ENCODE measurements at regions not wholly inside any gene's neighbourhood (a gene's known extent, or its start where the extent isn't known, plus 50 kb on each side); places are given as distances from the start of the nearest gene placed in this dataset.

- H3K4me1 ChIP-seq, result no peaks in the 10 kb centered on the region
- DNase-seq, result no peak
- H3K27me3 ChIP-seq, result no peaks in the 10 kb centered on the region
- TF ChIP-seq POLR2A (IDR thresholded peaks at IDR 0.05), result no peak
- TF ChIP-seq CTCF (IDR thresholded peaks at IDR 0.05), result no peak
- H3K4me3 ChIP-seq, result no peak overlapping the region
- H3K27ac ChIP-seq, result no peak overlapping the region
- no peaks in the 10 kb centered on the region for H3K9me3 ChIP-seq
- intact Hi-C loops (cut with DNase I), result no loop called here
- H3K36me3 ChIP-seq, result no peaks in the 10 kb centered on the region
- WGBS, 2 donors, result 39 to 56% methylated on average over 5 of the region's 5 CpGs
These were observed 70.7 kb downstream of the CETN3 start for GRCh38 chr5:90338712-90339372.

- Histone ChIP-seq H3K4me1 (no peaks in the 10 kb centered on the region), H3K27ac (no peak overlapping the region), H3K36me3 (no peaks in the 10 kb centered on the region), H3K27me3 (no peaks in the 10 kb centered on the region), H3K9me3 (no peaks in the 10 kb centered on the region), H3K4me3 (no peak overlapping the region)
- intact Hi-C loops (cut with DNase I), result no loop called here
- DNase-seq, result no peak
- TF ChIP-seq CTCF (IDR thresholded peaks at IDR 0.05), result no peak
- TF ChIP-seq POLR2A (IDR thresholded peaks at IDR 0.05), result no peak
- WGBS, 2 donors, result 63 to 68% methylated on average over 5 of the region's 5 CpGs
These were observed 72.0 kb downstream of the CETN3 start for GRCh38 chr5:90337449-90338052.

- TF ChIP-seq POLR2A (IDR thresholded peaks at IDR 0.05) (no peak), CTCF (IDR thresholded peaks at IDR 0.05) (no peak)
- no peak overlapping the region for H3K4me3 ChIP-seq
These were observed 72.8 kb downstream of the CETN3 start for GRCh38 chr5:90336752-90337151.

GRCh38 chr5:90334741-90335140 lies 74.8 kb downstream of the CETN3 start:
- H3K4me3 ChIP-seq, result no peak overlapping the region
- H3K36me3 ChIP-seq, result no peaks in the 10 kb centered on the region
- WGBS, 2 donors, result 20 to 29% methylated on average over 1 of the region's 1 CpG
- H3K9me3 ChIP-seq, result no peaks in the 10 kb centered on the region
- H3K27me3 ChIP-seq, result no peaks in the 10 kb centered on the region
- DNase-seq, result no peak
- intact Hi-C loops (cut with DNase I), result no loop called here
- H3K4me1 ChIP-seq, result no peaks in the 10 kb centered on the region
- TF ChIP-seq CTCF (IDR thresholded peaks at IDR 0.05), result no peak
- no peak for TF ChIP-seq POLR2A (IDR thresholded peaks at IDR 0.05)
- no peak overlapping the region for H3K27ac ChIP-seq

More at GRCh38 chr5:90336752-90337151, 72.8 kb downstream of the CETN3 start:
- no peak for DNase-seq
- intact Hi-C loops (cut with DNase I), result no loop called here
- Histone ChIP-seq H3K36me3 (no peaks in the 10 kb centered on the region), H3K27me3 (no peaks in the 10 kb centered on the region), H3K9me3 (no peaks in the 10 kb centered on the region), H3K27ac (no peak overlapping the region), H3K4me1 (no peaks in the 10 kb centered on the region)

- Histone ChIP-seq H3K4me1 (no peaks in the 10 kb centered on the region), H3K4me3 (no peak overlapping the region), H3K9me3 (no peaks in the 10 kb centered on the region), H3K27me3 (no peaks in the 10 kb centered on the region), H3K36me3 (no peaks in the 10 kb centered on the region), H3K27ac (no peak overlapping the region)
- DNase-seq, result no peak
- TF ChIP-seq POLR2A (IDR thresholded peaks at IDR 0.05), result no peak
- no peak for TF ChIP-seq CTCF (IDR thresholded peaks at IDR 0.05)
- intact Hi-C loops (cut with DNase I), result no loop called here
- 82 to 89% methylated on average over 1 of the region's 1 CpG for WGBS, 2 donors
These were observed 79.6 kb downstream of the CETN3 start for GRCh38 chr5:90329911-90330310.
